Neural cell (in vitro differentiated cells): ENCODE measurements at regions not wholly inside any gene's neighbourhood (a gene's known extent, or its start where the extent isn't known, plus 50 kb on each side); places are given as distances from the start of the nearest gene placed in this dataset.

Experiments used
- H2AFZ ChIP-seq: fragments of 200-600, 300-800 bp; sonication (generic), shearing (Covaris generic); 2 replicates; pipeline ENCODE4 v1.6.0; 2014; ENCODE audit warnings: low read depth, mild to moderate bottlenecking, antibody characterized with exemption, low read length, moderate library complexity
- H3F3A ChIP-seq: fragments of 200-600 bp; shearing (Covaris generic); 2 replicates; pipeline ENCODE4 v1.6.1; 2016; ENCODE audit warnings: mild to moderate bottlenecking, moderate library complexity, mixed read lengths, antibody characterized with exemption, low read length; ENCODE audit not compliant: insufficient read depth, poor library complexity, severe bottlenecking
- H3K27ac ChIP-seq: fragments of 200-600, 300-800 bp; sonication (generic), shearing (Covaris generic); 2 replicates; pipeline ENCODE4 v1.5.1; 2014; ENCODE audit warnings: mild to moderate bottlenecking, low read length, moderate library complexity
- H3K27me3 ChIP-seq: fragments of 300-800, 200-600 bp; sonication (generic), shearing (Covaris generic); 2 replicates; pipeline ENCODE4 v1.6.0; 2014; ENCODE audit warnings: mild to moderate bottlenecking, low read depth, low read length, moderate library complexity; ENCODE audit not compliant: insufficient read depth
- H3K36me3 ChIP-seq: fragments of 300-800, 200-600 bp; sonication (generic), shearing (Covaris generic); 2 replicates; pipeline ENCODE4 v1.5.1; 2014; ENCODE audit warnings: mild to moderate bottlenecking, antibody characterized with exemption, low read length, moderate library complexity; ENCODE audit not compliant: insufficient read depth
- H3K4me2 ChIP-seq: fragments of 300-800, 200-600 bp; sonication (generic), shearing (Covaris generic); 2 replicates; pipeline ENCODE4 v1.6.0; 2014; ENCODE audit warnings: mild to moderate bottlenecking, low read length
- H3K4me3 ChIP-seq: fragments of 300-800, 200-600 bp; sonication (generic), shearing (Covaris generic); 2 replicates; pipeline ENCODE4 v1.5.1; 2014; ENCODE audit warnings: mild to moderate bottlenecking, low read length, moderate library complexity
- H3K79me2 ChIP-seq: fragments of 200-600 bp; shearing (Covaris generic); replicated peaks from 2 replicates; pipeline ENCODE4 v1.6.0; 2014; ENCODE audit warnings: mild to moderate bottlenecking, low read length, moderate library complexity; ENCODE audit not compliant: insufficient read depth
- H3K9ac ChIP-seq: fragments of 300-800, 200-600 bp; sonication (generic), shearing (Covaris generic); 2 replicates; pipeline ENCODE4 v1.6.1; 2016; ENCODE audit warnings: mild to moderate bottlenecking, low read length, mixed read lengths
- H3K9me2 ChIP-seq: fragments of 200-600 bp; shearing (Covaris generic); 2 replicates; pipeline ENCODE4 v1.6.1; 2016; ENCODE audit warnings: mild to moderate bottlenecking, low read length, mixed read lengths; ENCODE audit not compliant: insufficient read depth
- H3K9me3 ChIP-seq: fragments of 200-600, 300-800 bp; sonication (generic), shearing (Covaris generic); 2 replicates; pipeline ENCODE4 v1.6.1; 2016; ENCODE audit warnings: mild to moderate bottlenecking, mixed run types, low read length, moderate library complexity, mixed read lengths
- H4K20me1 ChIP-seq: fragments of 200-600 bp; shearing (Covaris generic); 2 replicates; pipeline ENCODE4 v1.6.1; 2016; ENCODE audit warnings: mild to moderate bottlenecking, mixed run types; ENCODE audit not compliant: insufficient read depth
- CTCF ChIP-seq: fragments of 450-650 bp; IDR thresholded peaks from 2 replicates; pipeline ENCODE4 v1.5.1; 2014; ENCODE audit warnings: antibody characterized with exemption, mild to moderate bottlenecking, moderate library complexity; ENCODE audit not compliant: poor library complexity, severe bottlenecking
- EP300 ChIP-seq: fragments of 450-650 bp; conservative IDR thresholded peaks from 2 replicates; pipeline ENCODE4 v1.6.1; 2014; ENCODE audit warnings: antibody characterized with exemption, mild to moderate bottlenecking, moderate library complexity; ENCODE audit not compliant: poor library complexity, severe bottlenecking
- EZH2 ChIP-seq: fragments of 200-600, 300-800 bp; shearing (Covaris generic), sonication (generic); IDR thresholded peaks from 2 replicates; pipeline ENCODE4 v1.6.1; 2014; ENCODE audit warnings: antibody characterized with exemption, low read length, borderline replicate concordance, mild to moderate bottlenecking; ENCODE audit not compliant: insufficient read depth, poor library complexity, severe bottlenecking
- MXI1 ChIP-seq: fragments of 450-650 bp; conservative IDR thresholded peaks from 2 replicates; pipeline ENCODE4 v1.6.1; 2014; ENCODE audit warnings: antibody characterized with exemption, mild to moderate bottlenecking; ENCODE audit not compliant: poor library complexity, severe bottlenecking
- POLR2AphosphoS5 ChIP-seq: IDR thresholded peaks from 2 replicates; pipeline ENCODE4 v1.6.1; 2012
- RAD21 ChIP-seq: fragments of 450-650 bp; conservative IDR thresholded peaks from 2 replicates; pipeline ENCODE4 v1.6.1; 2014; ENCODE audit warnings: antibody characterized with exemption, mild to moderate bottlenecking, moderate library complexity
- REST ChIP-seq: IDR thresholded peaks from 2 replicates; pipeline ENCODE4 v1.6.1; 2012; ENCODE audit warnings: borderline replicate concordance
- SMC3 ChIP-seq: fragments of 450-650 bp; conservative IDR thresholded peaks from 2 replicates; pipeline ENCODE4 v1.6.1; 2014; ENCODE audit warnings: antibody characterized with exemption, mild to moderate bottlenecking, moderate library complexity; ENCODE audit not compliant: poor library complexity
- TAF1 ChIP-seq: IDR thresholded peaks from 2 replicates; pipeline ENCODE4 v1.6.1; 2012; ENCODE audit warnings: low read depth

- no peak for TF ChIP-seq MXI1
- no peak for TF ChIP-seq POLR2AphosphoS5
- no peak for TF ChIP-seq EP300
- TF ChIP-seq EZH2, result no peak
- no peak for TF ChIP-seq RAD21
- TF ChIP-seq REST, result no peak
- TF ChIP-seq TAF1, result no peak
- TF ChIP-seq SMC3, result no peak
- TF ChIP-seq CTCF, result no peak
- Histone ChIP-seq H3K9me2 (no peaks in the 10 kb centered on the region), H3K79me2 (no peaks in the 10 kb centered on the region), H3K36me3 (no peaks in the 10 kb centered on the region), H4K20me1 (no peaks in the 10 kb centered on the region), H3F3A (no peaks in the 10 kb centered on the region), H2AFZ (no peak overlapping the region), H3K27me3 (no peaks in the 10 kb centered on the region), H3K9me3 (no peaks in the 10 kb centered on the region), H3K9ac (no peak overlapping the region), H3K27ac (no peak overlapping the region), H3K4me3 (no peak overlapping the region), H3K4me2 (no peak overlapping the region)
These were observed 387.4 kb upstream of the KIF2A start for GRCh38 chr5:61918611-61919010.

- TF ChIP-seq REST, result no peak
- no peak for TF ChIP-seq TAF1
- TF ChIP-seq POLR2AphosphoS5, result no peak
- TF ChIP-seq CTCF, result no peak
- TF ChIP-seq RAD21, result no peak
- TF ChIP-seq EZH2, result no peak
- TF ChIP-seq SMC3, result no peak
- TF ChIP-seq MXI1, result no peak
- TF ChIP-seq EP300, result no peak
- Histone ChIP-seq H3K4me2 (no peak overlapping the region), H3K9ac (no peak overlapping the region), H4K20me1 (no peaks in the 10 kb centered on the region), H3K4me3 (no peak overlapping the region), H3K27me3 (no peaks in the 10 kb centered on the region), H3K36me3 (no peaks in the 10 kb centered on the region), H3K9me3 (no peaks in the 10 kb centered on the region), H3K27ac (no peak overlapping the region), H2AFZ (no peak overlapping the region), H3K79me2 (no peaks in the 10 kb centered on the region), H3F3A (no peaks in the 10 kb centered on the region), H3K9me2 (no peaks in the 10 kb centered on the region)
These were observed 386.1 kb upstream of the KIF2A start for GRCh38 chr5:61919920-61920319.
